ENCODE measurements at regions not wholly inside any gene's neighbourhood (a gene's known extent, or its start where the extent isn't known, plus 50 kb on each side); places are given as distances from the start of the nearest gene placed in this dataset.

- DNase-seq (ENCODE audit: low read depth) = no peak
- TF ChIP-seq, protein P1, sequence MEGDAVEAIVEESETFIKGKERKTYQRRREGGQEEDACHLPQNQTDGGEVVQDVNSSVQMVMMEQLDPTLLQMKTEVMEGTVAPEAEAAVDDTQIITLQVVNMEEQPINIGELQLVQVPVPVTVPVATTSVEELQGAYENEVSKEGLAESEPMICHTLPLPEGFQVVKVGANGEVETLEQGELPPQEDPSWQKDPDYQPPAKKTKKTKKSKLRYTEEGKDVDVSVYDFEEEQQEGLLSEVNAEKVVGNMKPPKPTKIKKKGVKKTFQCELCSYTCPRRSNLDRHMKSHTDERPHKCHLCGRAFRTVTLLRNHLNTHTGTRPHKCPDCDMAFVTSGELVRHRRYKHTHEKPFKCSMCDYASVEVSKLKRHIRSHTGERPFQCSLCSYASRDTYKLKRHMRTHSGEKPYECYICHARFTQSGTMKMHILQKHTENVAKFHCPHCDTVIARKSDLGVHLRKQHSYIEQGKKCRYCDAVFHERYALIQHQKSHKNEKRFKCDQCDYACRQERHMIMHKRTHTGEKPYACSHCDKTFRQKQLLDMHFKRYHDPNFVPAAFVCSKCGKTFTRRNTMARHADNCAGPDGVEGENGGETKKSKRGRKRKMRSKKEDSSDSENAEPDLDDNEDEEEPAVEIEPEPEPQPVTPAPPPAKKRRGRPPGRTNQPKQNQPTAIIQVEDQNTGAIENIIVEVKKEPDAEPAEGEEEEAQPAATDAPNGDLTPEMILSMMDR (conservative IDR thresholded peaks at IDR 0.05; ENCODE audit: low read depth, low read length) = no peak
- no peak overlapping the region for H3K4me3 ChIP-seq (ENCODE audit: low read depth, low read length)
These were observed 915.8 kb downstream of the NLGN4Y start for GRCh38 chrY:15440021-15440695.

GRCh38 chrY:15440696-15441408 is 916.5 kb downstream of the NLGN4Y start:
- TF ChIP-seq, protein P1 (conservative IDR thresholded peaks at IDR 0.05; ENCODE audit: low read depth, low read length) = no peak
- no peak overlapping the region for H3K4me3 ChIP-seq (ENCODE audit: low read depth, low read length)
- DNase-seq (ENCODE audit: low read depth) = no peak

DNA sequence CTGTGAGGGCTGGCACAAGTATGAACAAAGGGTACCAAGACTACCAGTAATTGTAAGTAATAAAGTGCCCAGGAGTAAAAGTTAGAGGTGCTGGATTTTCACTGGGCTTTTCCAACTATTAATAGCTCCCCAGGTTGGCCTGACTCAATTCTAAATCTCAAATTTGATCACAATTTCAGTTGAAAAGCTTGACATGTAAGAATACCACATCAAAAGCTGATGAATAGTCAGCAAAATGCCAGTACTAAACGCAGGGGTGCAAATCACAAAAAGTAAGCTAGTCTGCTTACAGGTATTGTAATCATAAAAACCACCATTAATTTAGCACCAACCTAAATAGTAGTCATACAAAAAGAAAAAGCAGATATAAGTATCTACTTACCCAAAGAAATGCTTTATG is 917.5 kb downstream of the NLGN4Y start:
- no peak for DNase-seq (ENCODE audit: low read depth)
- TF ChIP-seq, protein P1 (conservative IDR thresholded peaks at IDR 0.05; ENCODE audit: low read depth, low read length) = no peak

GRCh38 chrY:15445871-15446270 is 921.5 kb downstream of the NLGN4Y start:
- TF ChIP-seq, protein P1 (conservative IDR thresholded peaks at IDR 0.05; ENCODE audit: low read depth, low read length) = no peak
- no peak for DNase-seq (ENCODE audit: low read depth)
- no peak overlapping the region for H3K4me3 ChIP-seq (ENCODE audit: low read depth, low read length)

More for the DNA sequence above, 917.5 kb downstream of the NLGN4Y start:
- no peak overlapping the region for H3K4me3 ChIP-seq (ENCODE audit: low read depth, low read length)

- no peak overlapping the region for H3K4me3 ChIP-seq (ENCODE audit: low read depth, low read length)
- DNase-seq (ENCODE audit: low read depth) = no peak
- TF ChIP-seq, protein P1 (conservative IDR thresholded peaks at IDR 0.05; ENCODE audit: low read depth, low read length) = no peak
These were observed 922.5 kb downstream of the NLGN4Y start for GRCh38 chrY:15446861-15447260.

GRCh38 chrY:15447959-15448358 is 923.6 kb downstream of the NLGN4Y start:
- TF ChIP-seq, protein P1 (conservative IDR thresholded peaks at IDR 0.05; ENCODE audit: low read depth, low read length) = no peak
- DNase-seq (ENCODE audit: low read depth) = no peak
- H3K4me3 ChIP-seq (ENCODE audit: low read depth, low read length) = no peak overlapping the region
